ENCODE measurements at regions not wholly inside any gene's neighbourhood (a gene's known extent, or its start where the extent isn't known, plus 50 kb on each side); places are given as distances from the start of the nearest gene placed in this dataset.

DNA sequence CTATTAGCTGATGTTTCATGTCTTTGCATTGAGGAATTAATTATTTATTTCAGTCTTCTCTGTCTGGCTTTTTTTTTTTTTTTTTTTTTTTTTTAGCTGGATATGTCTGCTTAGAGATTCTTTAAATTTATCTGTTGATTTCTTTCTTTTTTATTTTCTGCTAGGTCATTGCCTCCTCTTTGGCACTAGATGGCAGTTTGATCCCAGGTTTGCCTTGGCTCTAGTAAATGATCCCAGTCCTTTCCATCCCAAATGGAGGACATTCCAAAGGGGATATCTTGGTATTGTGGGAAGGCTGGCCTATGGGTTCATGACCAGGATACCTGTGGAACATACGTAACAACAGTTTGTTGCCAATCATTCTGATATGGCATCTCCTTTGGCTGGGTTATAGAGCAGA, 339.5 kb upstream of the GCFC2 start:
- no peak overlapping the region for H3K27ac ChIP-seq
- TF ChIP-seq POLR2A (IDR thresholded peaks at IDR 0.05) (no peak), CTCF (IDR thresholded peaks at IDR 0.05) (no peak)
- H3K27me3 ChIP-seq, result no peaks in the 10 kb centered on the region
- H3K9me3 ChIP-seq, result no peaks in the 10 kb centered on the region
- no peak for DNase-seq
- H3K4me1 ChIP-seq, result no peaks in the 10 kb centered on the region
- no peaks in the 10 kb centered on the region for H3K36me3 ChIP-seq (replicated peaks in 1 of 2; ENCODE audit: insufficient read depth in 1 of 2, low read depth in 2 of 2)
- H3K4me3 ChIP-seq, result no peak overlapping the region
- 89 to 95% methylated on average over 1 of the region's 1 CpG for WGBS, 2 donors
- no peak for ATAC-seq
- intact Hi-C loops (cut with DNase I), result no loop called here

DNA sequence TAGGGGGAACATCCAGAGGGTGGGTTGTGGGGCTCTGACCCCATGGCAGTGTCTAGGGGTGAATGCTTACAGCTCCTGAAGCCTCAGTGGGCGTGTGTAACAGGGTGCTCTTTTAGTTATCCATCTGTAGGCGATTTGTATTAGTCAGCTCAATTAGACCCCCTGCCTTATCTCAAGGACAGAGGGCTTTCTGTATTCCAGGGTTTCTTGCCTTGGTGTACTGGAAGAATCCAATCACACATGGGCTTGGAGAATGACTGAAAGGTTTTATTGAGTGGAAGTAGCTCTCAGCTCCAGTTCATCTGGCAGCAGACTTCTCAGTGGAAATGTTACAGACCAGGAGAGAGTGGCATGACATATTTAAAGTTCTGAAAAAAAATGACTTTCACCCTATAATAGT, 334.0 kb upstream of the GCFC2 start:
- Histone ChIP-seq H3K4me3 (no peak overlapping the region), H3K4me1 (no peaks in the 10 kb centered on the region), H3K9me3 (no peaks in the 10 kb centered on the region), H3K27ac (no peak overlapping the region), H3K27me3 (no peaks in the 10 kb centered on the region), H3K36me3 (replicated peaks in 1 of 2; ENCODE audit: insufficient read depth in 1 of 2, low read depth in 2 of 2) (no peaks in the 10 kb centered on the region)
- ATAC-seq (no peak), DNase-seq (no peak)
- intact Hi-C loops (cut with DNase I), result no loop called here
- 25 to 33% methylated on average over 2 of the region's 2 CpGs for WGBS, 2 donors
- TF ChIP-seq CTCF (IDR thresholded peaks at IDR 0.05) (no peak), POLR2A (IDR thresholded peaks at IDR 0.05) (no peak)

GRCh38 chr2:76039505-76039904, 328.8 kb upstream of the GCFC2 start:
- DNase-seq (no peak), ATAC-seq (no peak)
- Histone ChIP-seq H3K27ac (no peak overlapping the region), H3K4me3 (no peak overlapping the region), H3K9me3 (no peaks in the 10 kb centered on the region), H3K27me3 (no peaks in the 10 kb centered on the region), H3K36me3 (replicated peaks in 1 of 2; ENCODE audit: insufficient read depth in 1 of 2, low read depth in 2 of 2) (no peaks in the 10 kb centered on the region), H3K4me1 (no peaks in the 10 kb centered on the region)
- TF ChIP-seq CTCF (IDR thresholded peaks at IDR 0.05) (no peak), POLR2A (IDR thresholded peaks at IDR 0.05) (no peak)
- intact Hi-C loops (cut with DNase I), result no loop called here

DNA sequence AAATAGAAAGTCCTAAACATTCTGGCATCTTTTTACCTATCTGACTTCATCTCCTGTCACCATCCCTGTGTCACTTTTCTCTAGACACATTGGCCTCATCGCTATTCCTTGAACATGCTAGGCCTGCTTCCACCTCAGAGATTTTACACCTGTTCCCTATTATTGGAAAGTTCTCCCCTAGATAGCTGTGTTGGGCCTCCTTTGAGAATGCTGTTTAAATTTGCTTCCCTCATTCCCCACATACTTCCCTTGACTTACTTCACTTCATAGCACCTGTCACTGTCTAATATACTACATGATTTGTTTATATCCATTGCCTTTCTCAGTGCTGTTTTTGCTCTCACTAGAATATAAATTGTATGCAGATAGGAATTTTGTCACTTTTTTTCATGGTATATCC, 317.0 kb upstream of the GCFC2 start:
- no peaks in the 10 kb centered on the region for H3K36me3 ChIP-seq (replicated peaks in 1 of 2; ENCODE audit: insufficient read depth in 1 of 2, low read depth in 2 of 2)
- H3K9me3 ChIP-seq, result no peaks in the 10 kb centered on the region
- WGBS, 2 donors, result 79 to 85% methylated on average over 1 of the region's 1 CpG
- no peak for TF ChIP-seq POLR2A (IDR thresholded peaks at IDR 0.05)
- no peak for TF ChIP-seq CTCF (IDR thresholded peaks at IDR 0.05)
- intact Hi-C loops (cut with DNase I), result no loop called here
- no peaks in the 10 kb centered on the region for H3K27me3 ChIP-seq
- no peak overlapping the region for H3K27ac ChIP-seq
- H3K4me1 ChIP-seq, result no peaks in the 10 kb centered on the region
- H3K4me3 ChIP-seq, result no peak overlapping the region
- DNase-seq (no peak), ATAC-seq (no peak)

DNA sequence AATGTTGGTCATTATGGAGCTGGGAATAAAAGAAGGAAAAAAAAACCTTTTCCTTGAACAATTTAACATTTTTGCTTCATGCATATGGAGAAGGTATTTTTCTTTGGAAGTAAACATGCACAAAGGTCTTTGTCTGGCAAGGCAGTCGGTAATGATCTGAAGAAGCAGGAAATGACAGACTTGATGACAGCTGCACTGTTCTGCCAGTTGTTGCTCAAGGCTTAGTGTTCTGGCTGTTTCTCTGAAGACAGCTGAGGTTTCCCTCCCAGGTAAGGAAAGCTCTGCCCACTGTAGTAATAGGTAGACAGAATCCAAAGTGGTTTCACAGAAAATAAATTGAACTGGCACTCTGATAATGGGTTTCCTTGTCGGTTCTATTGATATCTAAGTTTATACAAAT, 308.4 kb upstream of the GCFC2 start:
- 18% methylated on average over 2 of the region's 2 CpGs for WGBS, 2 donors
- TF ChIP-seq CTCF (IDR thresholded peaks at IDR 0.05) (no peak), POLR2A (IDR thresholded peaks at IDR 0.05) (no peak)
- no peak overlapping the region for H3K4me3 ChIP-seq
- DNase-seq, result no peak
- no peaks in the 10 kb centered on the region for H3K9me3 ChIP-seq
- intact Hi-C loops (cut with DNase I), result no loop called here
- no peak for ATAC-seq
- no peak overlapping the region for H3K27ac ChIP-seq
- no peaks in the 10 kb centered on the region for H3K36me3 ChIP-seq (replicated peaks in 1 of 2; ENCODE audit: insufficient read depth in 1 of 2, low read depth in 2 of 2)
- no peaks in the 10 kb centered on the region for H3K27me3 ChIP-seq
- H3K4me1 ChIP-seq, result no peaks in the 10 kb centered on the region
